ENCODE measurements at regions not wholly inside any gene's neighbourhood (a gene's known extent, or its start where the extent isn't known, plus 50 kb on each side); places are given as distances from the start of the nearest gene placed in this dataset.

- DNase-seq: no peak
- Mint-ChIP-seq H3K27ac (peak overlapping the region in 1 of 2 donors; percentile 52), H3K4me1 (ENCODE audit: low read depth in 2 of 2) (no peaks in the 10 kb centered on the region), H3K9me3 (no peaks in the 10 kb centered on the region), H3K4me3 (no peak overlapping the region), H3K36me3 (ENCODE audit: insufficient read depth) (peaks cover 5% of the 10 kb centered on the region), H3K27me3 (peaks cover 20 to 87% of the 10 kb centered on the region in 2 donors)
- ATAC-seq (replicated peaks): no peak
These were observed 60.8 kb upstream of the POLG start for GRCh38 chr15:89395461-89395871.

GRCh38 chr15:89395031-89395430 lies 60.4 kb upstream of the POLG start:
- ATAC-seq (replicated peaks): no peak
- H3K27me3 Mint-ChIP-seq: peaks cover 20 to 89% of the 10 kb centered on the region in 2 donors
- H3K36me3 Mint-ChIP-seq (ENCODE audit: insufficient read depth): peaks cover 5% of the 10 kb centered on the region
- H3K4me3 Mint-ChIP-seq: no peak overlapping the region
- H3K27ac Mint-ChIP-seq: peak overlapping the region in 1 of 2 donors; percentile 52
- H3K4me1 Mint-ChIP-seq (ENCODE audit: low read depth in 2 of 2): no peaks in the 10 kb centered on the region
- DNase-seq: no peak
- no peaks in the 10 kb centered on the region for H3K9me3 Mint-ChIP-seq

GRCh38 chr15:89393056-89393455 lies 58.4 kb upstream of the POLG start:
- Mint-ChIP-seq H3K9me3 (no peaks in the 10 kb centered on the region), H3K36me3 (ENCODE audit: insufficient read depth) (peaks cover 5% of the 10 kb centered on the region), H3K4me1 (ENCODE audit: low read depth in 2 of 2) (no peaks in the 10 kb centered on the region), H3K27me3 (peaks cover 21 to 93% of the 10 kb centered on the region in 2 donors), H3K4me3 (no peak overlapping the region), H3K27ac (no peak overlapping the region)
- DNase-seq (no peak), ATAC-seq (replicated peaks) (no peak)

- no peaks in the 10 kb centered on the region for H3K9me3 Mint-ChIP-seq
- peaks cover 14 to 80% of the 10 kb centered on the region in 2 donors for H3K27me3 Mint-ChIP-seq
- no peak overlapping the region for H3K27ac Mint-ChIP-seq
- H3K4me1 Mint-ChIP-seq (ENCODE audit: low read depth in 2 of 2): no peaks in the 10 kb centered on the region
- peaks cover 5% of the 10 kb centered on the region for H3K36me3 Mint-ChIP-seq (ENCODE audit: insufficient read depth)
- H3K4me3 Mint-ChIP-seq: no peak overlapping the region
- DNase-seq (no peak), ATAC-seq (replicated peaks) (no peak)
These were observed 57.1 kb upstream of the POLG start for GRCh38 chr15:89391685-89392257.

- Mint-ChIP-seq H3K27me3 (peaks cover 16 to 67% of the 10 kb centered on the region in 2 donors), H3K4me1 (ENCODE audit: low read depth in 2 of 2) (no peaks in the 10 kb centered on the region), H3K27ac (no peak overlapping the region), H3K4me3 (no peak overlapping the region), H3K9me3 (no peaks in the 10 kb centered on the region), H3K36me3 (ENCODE audit: insufficient read depth) (peaks cover 5% of the 10 kb centered on the region)
- no peak for ATAC-seq (replicated peaks)
- DNase-seq: no peak
These were observed 55.4 kb upstream of the POLG start for GRCh38 chr15:89389841-89390603.

GRCh38 chr15:89387140-89387903 lies 52.7 kb upstream of the POLG start:
- Mint-ChIP-seq H3K4me3 (no peak overlapping the region), H3K27ac (no peak overlapping the region), H3K4me1 (ENCODE audit: low read depth in 2 of 2) (no peaks in the 10 kb centered on the region), H3K36me3 (ENCODE audit: insufficient read depth) (no peaks in the 10 kb centered on the region), H3K9me3 (no peaks in the 10 kb centered on the region), H3K27me3 (peaks cover 13 to 71% of the 10 kb centered on the region in 2 donors)
- ATAC-seq (replicated peaks) (no peak), DNase-seq (no peak)

GRCh38 chr15:89385596-89386331 lies 51.1 kb upstream of the POLG start:
- no peak for ATAC-seq (replicated peaks)
- no peak for DNase-seq

More at GRCh38 chr15:89385596-89386331, 51.1 kb upstream of the POLG start:
- Mint-ChIP-seq H3K36me3 (ENCODE audit: insufficient read depth) (no peaks in the 10 kb centered on the region), H3K9me3 (no peaks in the 10 kb centered on the region), H3K4me3 (no peak overlapping the region), H3K27me3 (peaks cover 22 to 71% of the 10 kb centered on the region in 2 donors), H3K4me1 (ENCODE audit: low read depth in 2 of 2) (no peaks in the 10 kb centered on the region), H3K27ac (no peak overlapping the region)
